ENCODE measurements at regions not wholly inside any gene's neighbourhood (a gene's known extent, or its start where the extent isn't known, plus 50 kb on each side); places are given as distances from the start of the nearest gene placed in this dataset.

DNA sequence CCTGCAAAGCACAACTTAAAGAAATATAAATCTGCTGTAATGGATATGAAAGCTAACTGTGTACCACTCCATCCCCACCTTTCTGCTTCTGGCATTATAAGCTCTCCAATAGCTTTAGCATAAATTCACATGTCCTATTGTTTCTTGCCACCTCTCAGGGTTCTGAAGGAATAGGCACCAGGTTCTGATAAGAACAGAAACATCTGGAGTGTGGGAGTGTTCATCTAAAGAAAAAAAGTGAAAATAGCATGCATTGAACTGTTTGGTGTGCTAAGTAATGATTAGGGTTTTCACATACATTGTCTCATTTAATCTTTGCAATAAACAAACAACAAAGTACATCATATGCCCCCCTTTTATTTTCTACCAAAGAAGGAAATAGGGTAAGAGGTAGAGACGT lies 72.3 kb downstream of the FAM76B start:
- DNase-seq, result no peak

GRCh38 chr11:95716266-95716665 lies 73.3 kb downstream of the FAM76B start:
- DNase-seq, result no peak

DNA sequence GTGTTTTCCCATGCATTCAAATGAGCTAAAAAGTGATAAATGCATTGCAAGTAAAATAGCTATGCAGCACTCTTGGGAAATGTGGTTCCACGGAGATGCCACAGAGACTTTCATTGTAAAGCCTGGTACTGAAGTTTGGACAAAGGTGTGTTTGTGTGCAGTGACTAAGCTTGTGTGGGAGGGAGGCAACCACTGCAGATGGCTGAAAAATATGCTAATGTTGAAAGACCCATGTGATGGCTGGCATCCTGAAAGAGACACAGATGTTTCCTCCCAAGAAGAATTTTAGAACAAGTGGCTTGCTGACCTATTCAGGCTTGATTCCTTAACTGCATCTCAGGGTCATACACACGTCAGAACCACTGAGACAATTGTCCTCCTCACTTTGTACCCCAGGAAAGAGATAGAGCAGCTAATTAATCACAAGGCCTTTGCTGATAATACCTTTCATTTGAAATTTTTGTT lies 73.8 kb downstream of the FAM76B start:
- DNase-seq, result peak; percentile 57

- no peak for DNase-seq
Observed at GRCh38 chr11:95714843-95715776, 74.5 kb downstream of the FAM76B start.

- no peak for DNase-seq
Observed at GRCh38 chr11:95713428-95713827, 76.2 kb downstream of the FAM76B start.

- peak; percentile 54 for DNase-seq
Observed at GRCh38 chr11:95711945-95712221, 77.7 kb downstream of the FAM76B start.

DNA sequence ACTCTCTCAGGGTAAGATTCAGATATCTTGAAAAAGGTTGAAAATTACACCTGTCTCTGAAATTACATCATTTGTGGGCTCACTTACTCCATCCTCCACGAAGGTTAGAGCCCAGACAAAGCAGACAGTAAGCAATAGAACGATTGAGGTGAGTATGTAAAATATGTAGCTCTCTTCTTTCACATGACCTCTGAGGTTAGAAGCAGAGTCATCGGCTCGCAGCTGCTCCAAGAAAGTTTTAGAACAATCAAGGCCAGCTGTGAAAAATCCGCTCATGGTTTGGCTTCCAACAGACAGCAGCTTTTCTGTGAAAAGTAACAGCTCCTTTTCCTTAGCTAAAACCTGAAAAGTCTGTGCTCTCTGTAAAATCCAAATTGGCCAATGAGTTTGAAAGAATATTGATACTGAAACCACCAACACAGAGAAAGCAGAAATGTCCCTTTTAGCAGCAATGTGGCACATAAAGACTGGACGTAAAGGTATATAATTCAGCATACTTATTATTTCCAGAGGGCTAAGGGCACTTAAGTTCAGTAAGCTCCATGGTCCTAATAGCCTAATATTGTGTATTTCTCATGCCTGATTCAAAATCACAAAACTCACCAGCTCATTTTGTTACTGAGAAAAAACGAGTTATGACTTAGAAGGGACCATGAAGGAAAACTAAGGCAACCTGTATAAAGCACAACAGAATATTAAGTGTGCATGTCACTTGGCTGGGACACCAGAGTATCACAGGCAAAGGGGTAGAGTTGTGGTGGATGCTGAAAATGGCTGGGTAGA lies 78.2 kb downstream of the FAM76B start:
- peak; percentile 23 for DNase-seq

DNA sequence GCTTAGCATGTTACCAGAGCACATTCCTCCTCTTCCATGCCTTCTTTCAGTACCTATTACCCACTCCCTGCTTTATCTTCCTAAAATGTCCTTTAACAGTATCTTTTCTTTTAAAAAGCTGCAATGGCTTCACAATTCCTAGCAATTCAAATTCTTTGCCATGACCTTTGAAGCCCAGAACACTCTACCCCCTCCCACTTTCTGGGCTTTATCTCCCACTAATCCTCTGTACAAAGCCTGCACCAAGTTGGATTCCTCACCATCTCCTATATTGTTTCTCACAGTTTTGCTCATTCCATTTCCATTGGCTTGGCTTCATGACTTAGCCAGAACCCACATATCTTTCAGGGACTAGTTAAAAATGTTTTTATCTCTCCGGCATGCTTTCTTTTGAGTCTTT lies 80.9 kb downstream of the FAM76B start:
- no peak for DNase-seq

- DNase-seq, result no peak
Observed at GRCh38 chr11:95706974-95707387, 82.6 kb downstream of the FAM76B start.

DNA sequence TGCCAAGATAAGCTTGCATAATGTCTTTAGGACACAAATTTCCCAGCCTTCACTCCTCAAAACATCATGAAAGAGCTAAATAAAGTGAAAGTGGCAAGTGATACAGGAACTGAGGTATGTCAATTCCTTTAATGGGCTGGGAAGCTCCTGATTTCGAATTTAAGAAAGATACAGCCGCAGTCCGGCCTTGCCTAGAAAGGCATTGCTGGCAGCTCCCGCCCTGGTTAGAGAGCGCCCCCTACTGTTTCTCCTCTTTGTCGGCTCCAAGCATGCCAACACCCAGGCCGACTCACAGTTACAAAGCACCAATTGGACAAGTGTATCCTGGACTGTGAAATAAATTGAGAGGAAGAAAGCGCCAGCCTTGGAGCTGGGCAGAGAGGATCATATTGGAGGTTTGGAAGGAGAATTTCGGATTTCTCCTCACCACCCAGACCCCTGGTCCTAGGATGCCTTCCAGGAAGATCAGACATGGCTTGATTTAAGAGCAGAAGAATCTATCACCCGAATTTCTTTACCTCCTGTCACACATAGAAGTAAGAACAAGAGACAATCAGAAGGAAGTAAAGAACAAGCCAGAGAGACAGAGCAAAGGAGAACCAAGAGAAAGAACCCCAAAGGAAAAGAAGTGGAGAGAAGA lies 84.0 kb downstream of the FAM76B start:
- DNase-seq, result peak; percentile 91

DNA sequence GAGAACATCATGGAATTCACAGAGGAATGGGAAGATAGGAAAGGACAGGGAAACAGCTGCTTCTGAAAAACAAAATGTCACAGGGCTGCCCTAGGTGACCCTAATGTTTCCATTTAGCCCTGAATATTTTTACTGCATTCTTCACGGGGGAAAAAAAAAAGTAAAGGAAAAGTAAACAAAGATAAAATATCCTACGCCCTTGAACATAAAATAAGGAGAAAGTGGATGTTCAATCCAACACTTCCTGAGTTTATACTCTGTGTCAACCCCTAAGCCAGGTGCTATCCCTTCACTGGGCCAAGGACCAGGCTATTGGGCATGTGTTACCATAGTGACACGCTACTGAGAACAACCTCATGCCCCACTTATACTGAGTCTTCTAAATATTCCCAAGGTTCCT lies 84.7 kb downstream of the FAM76B start:
- DNase-seq, result no peak

GRCh38 chr11:95703049-95703448 lies 86.5 kb downstream of the FAM76B start:
- peak; percentile 43 for DNase-seq

- DNase-seq, result no peak
Observed at GRCh38 chr11:95702526-95702925, 87.1 kb downstream of the FAM76B start.

DNA sequence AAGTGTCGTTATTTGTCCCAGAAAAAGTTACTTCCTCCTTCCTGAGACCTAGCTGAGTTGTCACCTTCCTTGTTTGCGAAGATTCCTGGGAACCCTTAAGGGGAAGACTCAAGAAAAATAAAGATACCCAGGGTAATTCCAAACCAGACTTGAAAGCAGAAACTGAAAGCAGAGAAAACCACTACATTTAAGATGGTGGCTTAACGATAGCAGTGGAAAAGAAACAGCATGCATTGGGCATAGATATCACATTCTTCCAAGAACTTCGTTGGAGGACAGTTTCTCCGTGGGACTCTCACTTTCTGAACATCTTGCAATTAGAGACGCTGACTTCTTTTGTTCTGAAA lies 89.1 kb downstream of the FAM76B start:
- DNase-seq, result peak; percentile 47

GRCh38 chr11:95699631-95700470 lies 89.7 kb downstream of the FAM76B start:
- DNase-seq, result peak; percentile 45

- DNase-seq, result peak; percentile 48
Observed at GRCh38 chr11:95698676-95699557, 90.7 kb downstream of the FAM76B start.

GRCh38 chr11:95697614-95698408 lies 91.8 kb downstream of the FAM76B start:
- peak; percentile 20 for DNase-seq

DNA sequence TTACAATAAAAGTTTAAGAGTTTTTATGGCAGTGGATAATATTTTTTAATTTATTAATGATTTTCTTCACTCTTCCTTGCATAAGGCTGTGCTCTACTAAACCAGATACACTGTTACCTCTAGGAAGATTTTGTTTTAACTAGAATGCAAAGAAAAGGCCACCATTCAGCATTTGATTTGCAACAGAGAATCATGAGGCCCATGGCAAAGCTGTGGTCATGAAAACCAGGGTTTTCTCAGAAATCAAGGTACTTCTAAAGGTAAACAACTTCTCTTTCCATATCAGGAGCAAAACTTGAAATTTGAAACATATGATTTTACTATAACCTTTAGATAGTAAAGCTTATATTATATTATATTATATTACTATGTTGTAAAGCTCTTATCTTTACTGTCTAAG lies 94.4 kb downstream of the FAM76B start:
- no peak for DNase-seq

DNA sequence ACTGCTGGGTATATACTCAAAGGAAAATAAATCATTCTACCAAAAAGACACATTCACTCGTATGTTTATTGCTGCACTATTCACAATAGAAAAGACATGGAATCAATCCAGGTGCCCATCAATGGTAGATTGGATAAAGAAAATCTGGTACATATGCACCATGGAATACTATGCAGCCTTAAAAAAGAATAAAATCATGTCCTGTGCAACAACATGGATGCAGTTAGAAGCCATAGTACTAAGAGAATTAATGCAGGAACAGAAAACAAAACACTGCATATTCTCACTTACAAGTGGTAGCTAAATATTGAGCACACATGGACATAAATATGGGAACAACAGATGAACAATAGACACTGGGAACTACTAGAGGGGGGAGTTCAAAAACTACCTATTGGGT lies 96.3 kb downstream of the FAM76B start:
- no peak for DNase-seq

GRCh38 chr11:95692526-95693260 lies 96.9 kb downstream of the FAM76B start:
- no peak for DNase-seq
